ENCODE measurements at regions not wholly inside any gene's neighbourhood (a gene's known extent, or its start where the extent isn't known, plus 50 kb on each side); places are given as distances from the start of the nearest gene placed in this dataset.
"Not testable (repeated sequence)": the region's sequence is repeated elsewhere in the genome, so short reads cannot be mapped to it uniquely, and the experiment has no call there.

GRCh38 chr17:27209316-27209715, 84.6 kb upstream of the WSB1 start:
- DNase-seq (ENCODE audit: low read depth) = no peak

- not testable (repeated sequence) for DNase-seq (ENCODE audit: low read depth)
Observed at GRCh38 chr17:27210809-27211208, 83.1 kb upstream of the WSB1 start.

DNA sequence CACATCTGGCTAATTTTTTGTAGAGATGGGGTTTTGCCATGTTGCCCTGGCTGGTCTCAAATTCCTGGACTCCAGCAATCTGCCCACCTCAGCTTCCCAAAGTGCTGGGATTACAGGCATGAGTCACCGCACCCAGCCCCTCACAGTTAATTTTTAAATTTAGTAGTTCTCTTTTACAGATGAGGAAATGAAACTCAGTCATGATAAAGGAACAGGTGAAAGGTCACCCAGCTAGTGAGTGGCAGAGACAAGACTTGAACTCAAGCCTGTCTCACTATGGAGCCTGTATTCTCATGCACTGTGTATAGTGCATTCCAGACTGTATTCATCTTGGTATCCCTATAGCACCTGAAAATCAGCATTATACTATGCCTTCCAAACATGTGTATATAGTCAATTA, 77.1 kb upstream of the WSB1 start:
- DNase-seq (ENCODE audit: low read depth) = no peak

- no peak for DNase-seq (ENCODE audit: low read depth)
Observed at GRCh38 chr17:27217631-27218030, 76.3 kb upstream of the WSB1 start.

- DNase-seq (ENCODE audit: low read depth) = no peak
Observed at GRCh38 chr17:27218041-27218440, 75.9 kb upstream of the WSB1 start.

GRCh38 chr17:27218719-27219488, 75.0 kb upstream of the WSB1 start:
- no peak for DNase-seq (ENCODE audit: low read depth)

- no peak for DNase-seq (ENCODE audit: low read depth)
Observed at GRCh38 chr17:27222515-27222914, 71.4 kb upstream of the WSB1 start.

GRCh38 chr17:27224526-27225315, 69.2 kb upstream of the WSB1 start:
- DNase-seq (ENCODE audit: low read depth) = no peak

DNA sequence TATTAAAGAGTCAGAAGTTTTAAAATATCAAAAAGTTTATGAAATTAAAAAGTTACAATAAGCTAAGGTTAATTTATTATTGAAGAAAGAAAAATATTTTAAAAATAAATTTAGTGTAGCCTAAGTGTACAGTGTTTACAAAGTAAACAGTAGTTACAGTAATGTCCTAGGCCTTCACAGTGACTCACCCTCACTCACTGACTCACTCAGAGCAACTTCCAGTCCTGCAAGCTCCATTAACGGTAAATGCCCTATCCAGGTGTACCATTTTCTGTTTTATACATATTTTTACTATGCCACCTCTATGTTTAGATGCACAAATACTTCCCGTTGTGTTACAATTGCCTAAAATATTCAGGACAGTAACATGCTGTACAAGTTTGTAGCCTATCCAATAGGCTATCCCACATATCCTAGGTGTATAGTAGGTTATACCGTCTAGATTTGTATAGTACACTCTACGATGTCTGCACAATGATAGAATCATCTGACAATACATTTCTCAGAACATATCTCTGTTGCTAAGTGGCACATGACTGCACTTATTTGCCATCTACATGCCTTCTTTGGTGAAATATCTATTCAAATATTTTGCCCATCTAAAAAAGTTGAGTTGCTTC, 67.2 kb upstream of the WSB1 start:
- DNase-seq (ENCODE audit: low read depth) = no peak

GRCh38 chr17:27230996-27231395, 62.9 kb upstream of the WSB1 start:
- DNase-seq (ENCODE audit: low read depth) = no peak

GRCh38 chr17:27232328-27232727, 61.6 kb upstream of the WSB1 start:
- DNase-seq (ENCODE audit: low read depth) = no peak

- no peak for DNase-seq (ENCODE audit: low read depth)
Observed at GRCh38 chr17:27233059-27233458, 60.9 kb upstream of the WSB1 start.

- DNase-seq (ENCODE audit: low read depth) = no peak
Observed at GRCh38 chr17:27233776-27234175, 60.1 kb upstream of the WSB1 start.

- DNase-seq (ENCODE audit: low read depth) = peak; percentile 55
Observed at GRCh38 chr17:27236717-27237315, 57.1 kb upstream of the WSB1 start.

DNA sequence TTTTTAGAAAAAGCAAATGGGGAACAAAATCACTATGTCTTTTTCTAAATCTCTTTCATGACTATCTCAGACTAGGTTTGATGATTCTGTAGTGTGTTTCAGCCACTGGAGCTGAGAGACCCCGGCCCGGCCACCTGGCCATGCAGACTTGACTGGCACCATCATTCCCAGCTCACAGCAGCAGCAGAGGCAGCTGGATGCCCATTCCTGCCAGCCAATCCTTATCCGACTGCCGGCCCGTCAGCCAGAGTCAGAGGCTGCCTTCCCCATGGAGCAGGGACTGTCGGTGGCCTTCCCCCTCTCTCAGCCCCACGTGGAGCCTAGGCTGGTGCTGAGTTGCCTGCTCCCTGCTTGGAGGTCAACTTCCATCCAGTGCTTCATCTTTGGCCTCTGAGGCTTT, 56.0 kb upstream of the WSB1 start:
- no peak for DNase-seq (ENCODE audit: low read depth)

DNA sequence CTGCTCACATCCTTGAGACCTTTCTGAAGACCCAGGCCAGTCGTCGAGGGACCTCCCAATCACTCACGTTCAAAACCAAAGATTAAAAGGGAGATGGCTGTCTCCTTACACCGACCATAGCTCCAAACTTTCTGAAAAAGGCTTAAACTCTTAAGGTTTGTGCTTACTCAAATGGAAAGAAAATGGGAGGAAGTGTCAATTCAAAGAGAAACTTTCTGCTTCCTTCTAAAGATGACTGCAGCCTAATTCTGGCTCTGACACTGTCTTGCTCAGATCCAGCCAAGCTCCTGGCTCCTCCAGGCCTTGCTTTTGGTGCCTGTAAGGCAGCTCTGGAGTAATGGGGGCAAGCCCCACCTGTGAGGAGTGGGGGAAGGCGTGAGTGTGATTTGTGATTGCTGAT, 54.9 kb upstream of the WSB1 start:
- no peak for DNase-seq (ENCODE audit: low read depth)

GRCh38 chr17:27239584-27239983, 54.3 kb upstream of the WSB1 start:
- no peak for DNase-seq (ENCODE audit: low read depth)

- DNase-seq (ENCODE audit: low read depth) = no peak
Observed at GRCh38 chr17:27240086-27240801, 53.7 kb upstream of the WSB1 start.

DNA sequence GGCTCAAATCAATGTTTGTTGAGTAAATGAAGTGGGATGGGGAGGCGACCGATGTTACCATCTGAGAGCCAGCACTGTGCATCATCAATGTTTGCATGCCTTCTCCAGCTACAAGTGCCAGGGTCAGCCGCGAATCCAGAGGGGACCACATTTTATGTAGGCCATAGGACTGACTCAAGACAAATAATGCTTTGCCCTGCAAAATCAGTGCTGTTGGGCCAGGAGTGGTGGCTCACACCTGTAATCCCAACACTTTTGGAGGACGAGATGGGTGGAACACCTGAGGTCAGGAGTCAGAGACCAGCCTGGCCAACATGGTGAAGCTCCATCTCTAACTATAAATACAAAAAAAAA, 53.1 kb upstream of the WSB1 start:
- DNase-seq (ENCODE audit: low read depth) = no peak

DNA sequence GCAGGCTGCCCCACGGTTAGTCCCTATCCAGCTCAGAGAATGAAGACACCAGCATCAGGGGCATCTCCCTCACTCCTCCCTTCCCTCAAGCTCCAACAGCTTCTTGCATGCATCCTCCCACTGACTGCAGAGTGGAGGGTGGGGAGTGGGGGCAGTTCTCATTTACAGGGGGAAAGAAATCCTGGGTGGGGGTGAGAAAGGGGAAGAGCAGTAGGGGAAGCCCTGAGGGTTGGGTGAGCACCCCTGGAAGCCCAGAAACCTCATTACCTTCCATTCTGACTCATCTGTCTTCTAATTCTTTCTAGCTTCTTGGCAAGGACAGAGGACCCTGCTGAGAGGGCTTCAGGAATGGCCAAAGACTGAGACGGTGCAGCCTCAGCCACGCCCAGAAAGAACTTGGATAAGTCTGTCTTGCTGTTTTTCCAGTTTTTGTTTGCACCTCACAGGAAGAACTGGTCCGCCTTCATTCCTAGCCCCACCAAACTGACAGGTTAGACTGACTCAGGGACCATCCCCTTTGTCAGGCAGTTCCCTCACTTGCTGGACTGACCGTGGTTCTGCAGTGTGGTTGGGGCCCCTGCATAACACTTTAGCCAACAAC, 52.5 kb upstream of the WSB1 start:
- DNase-seq (ENCODE audit: low read depth) = no peak

DNA sequence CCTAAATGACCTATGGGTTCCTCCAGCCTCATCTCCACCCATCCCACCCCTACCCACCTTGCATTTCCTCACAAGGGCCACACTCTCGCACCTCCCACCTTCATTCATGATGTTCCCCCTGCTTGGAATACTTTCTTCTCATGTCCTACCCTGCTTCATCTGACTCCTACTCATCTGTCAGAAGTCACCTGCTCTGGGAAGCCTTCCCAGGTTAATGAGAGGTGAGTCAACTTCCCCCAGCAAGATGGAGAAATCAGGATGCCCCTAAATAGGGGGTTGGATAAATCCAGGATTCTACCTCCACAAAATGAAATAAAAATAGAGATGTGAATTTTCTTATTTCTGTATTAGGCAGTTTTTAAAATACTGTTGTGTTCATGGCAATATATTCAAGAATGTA, 51.0 kb upstream of the WSB1 start:
- DNase-seq (ENCODE audit: low read depth) = no peak

- no peak for DNase-seq (ENCODE audit: low read depth)
Observed at GRCh38 chr17:27244011-27244410, 49.9 kb upstream of the WSB1 start.
